ENCODE measurements at regions not wholly inside any gene's neighbourhood (a gene's known extent, or its start where the extent isn't known, plus 50 kb on each side); places are given as distances from the start of the nearest gene placed in this dataset.

DNA sequence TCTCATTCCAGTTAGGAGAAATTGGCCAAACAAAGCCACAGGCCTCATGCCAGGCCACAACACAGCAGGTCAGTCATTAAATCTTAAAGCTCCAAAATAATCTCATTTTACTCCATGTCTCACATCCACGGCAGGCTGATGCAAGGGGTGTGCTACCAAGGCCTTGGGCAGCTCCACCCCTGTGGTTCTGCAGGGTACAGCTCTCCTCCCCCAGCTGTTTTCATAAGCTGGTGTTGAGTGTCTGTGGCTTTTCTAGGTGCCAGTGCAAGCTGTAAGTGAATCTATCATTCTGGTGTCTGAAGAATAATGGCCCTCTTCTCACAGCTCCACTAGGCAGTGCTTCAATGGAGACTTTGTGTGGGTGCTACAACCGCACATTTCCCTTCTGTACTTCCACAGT is 949.2 kb downstream of the TECRL start:
- Histone ChIP-seq H2AFZ (ENCODE audit: low read length) (0 out of 2 replicates have a peak overlapping the region, but pooled peaks have one; percentile 24), H3K79me2 (ENCODE audit: low read length) (no peaks in the 10 kb centered on the region), H3K9ac (ENCODE audit: low read length) (no peak overlapping the region), H4K20me1 (ENCODE audit: insufficient read depth, low read length) (no peaks in the 10 kb centered on the region), H3K9me3 (replicated peaks; ENCODE audit: insufficient read depth, low read length) (no peaks in the 10 kb centered on the region), H3K36me3 (replicated peaks; ENCODE audit: insufficient read depth, low read length) (no peaks in the 10 kb centered on the region), H3K4me1 (ENCODE audit: low read length) (peaks cover 5% of the 10 kb centered on the region; the same call in 1 of the 2 replicates), H3K4me2 (ENCODE audit: low read depth, low read length) (no peak overlapping the region), H3K27me3 (replicated peaks; ENCODE audit: insufficient read depth, low read length) (no peaks in the 10 kb centered on the region), H3K27ac (ENCODE audit: low read length) (peak overlapping the region; percentile 19; the same call in 1 of the 2 replicates), H3K9me2 (replicated peaks; ENCODE audit: insufficient read depth, low read length) (no peaks in the 10 kb centered on the region), H3F3A (ENCODE audit: insufficient read depth, low read length) (no peaks in the 10 kb centered on the region), H3K4me3 (ENCODE audit: low read length) (no peak overlapping the region)
- TF ChIP-seq EZH2phosphoT487 (IDR thresholded peaks at IDR 0.05; ENCODE audit: low read length) = no peak
- no peak for TF ChIP-seq CTCF (IDR thresholded peaks at IDR 0.05; ENCODE audit: low read length)
- TF ChIP-seq EZH2 (optimal IDR thresholded peaks at IDR 0.05; ENCODE audit: low read depth, low read length) = no peak
- DNase-seq = peak; percentile 25

GRCh38 chr4:63459329-63459728 is 949.9 kb downstream of the TECRL start:
- Histone ChIP-seq H3K4me1 (ENCODE audit: low read length) (peaks cover 5% of the 10 kb centered on the region; the same call in 1 of the 2 replicates), H3K79me2 (ENCODE audit: low read length) (no peaks in the 10 kb centered on the region), H3K36me3 (replicated peaks; ENCODE audit: insufficient read depth, low read length) (no peaks in the 10 kb centered on the region), H3K9me2 (replicated peaks; ENCODE audit: insufficient read depth, low read length) (no peaks in the 10 kb centered on the region), H4K20me1 (ENCODE audit: insufficient read depth, low read length) (no peaks in the 10 kb centered on the region), H3K9me3 (replicated peaks; ENCODE audit: insufficient read depth, low read length) (no peaks in the 10 kb centered on the region), H3K27ac (ENCODE audit: low read length) (peak overlapping the region; percentile 19; the same call in 1 of the 2 replicates), H3K9ac (ENCODE audit: low read length) (no peak overlapping the region), H3K4me2 (ENCODE audit: low read depth, low read length) (peak overlapping the region; percentile 0; the same call in 1 of the 2 replicates), H3K27me3 (replicated peaks; ENCODE audit: insufficient read depth, low read length) (no peaks in the 10 kb centered on the region), H2AFZ (ENCODE audit: low read length) (no peak overlapping the region), H3F3A (ENCODE audit: insufficient read depth, low read length) (no peaks in the 10 kb centered on the region), H3K4me3 (ENCODE audit: low read length) (no peak overlapping the region)
- peak; percentile 33 for DNase-seq
- TF ChIP-seq CTCF (IDR thresholded peaks at IDR 0.05; ENCODE audit: low read length) = no peak
- no peak for TF ChIP-seq EZH2phosphoT487 (IDR thresholded peaks at IDR 0.05; ENCODE audit: low read length)
- no peak for TF ChIP-seq EZH2 (optimal IDR thresholded peaks at IDR 0.05; ENCODE audit: low read depth, low read length)

DNA sequence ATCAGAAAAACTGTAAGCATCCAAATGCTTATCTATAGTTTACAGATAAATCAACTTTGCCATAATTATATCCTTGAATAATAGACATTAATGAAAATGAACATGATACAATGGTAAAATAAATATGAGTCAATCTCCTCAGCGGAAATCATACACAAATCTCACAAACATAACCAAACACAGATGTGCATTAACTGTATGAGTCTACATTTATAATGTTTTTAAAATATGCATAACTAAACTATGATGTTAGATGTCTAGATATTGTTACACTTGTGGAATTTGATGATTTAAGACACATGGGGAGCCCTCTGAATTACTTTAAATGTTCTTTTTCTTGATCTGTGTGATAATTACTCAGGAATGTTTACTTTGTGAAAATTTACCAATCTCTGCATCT is 951.2 kb downstream of the TECRL start:
- TF ChIP-seq EZH2phosphoT487 (IDR thresholded peaks at IDR 0.05; ENCODE audit: low read length) (no peak), EZH2 (optimal IDR thresholded peaks at IDR 0.05; ENCODE audit: low read depth, low read length) (no peak), CTCF (IDR thresholded peaks at IDR 0.05; ENCODE audit: low read length) (no peak)
- no peak for DNase-seq

More for the DNA sequence above, 951.2 kb downstream of the TECRL start:
- Histone ChIP-seq H2AFZ (ENCODE audit: low read length) (no peak overlapping the region), H3K9ac (ENCODE audit: low read length) (no peak overlapping the region), H3K27me3 (replicated peaks; ENCODE audit: insufficient read depth, low read length) (no peaks in the 10 kb centered on the region), H3K79me2 (ENCODE audit: low read length) (no peaks in the 10 kb centered on the region), H3K4me3 (ENCODE audit: low read length) (no peak overlapping the region), H3K36me3 (replicated peaks; ENCODE audit: insufficient read depth, low read length) (no peaks in the 10 kb centered on the region), H3K9me3 (replicated peaks; ENCODE audit: insufficient read depth, low read length) (no peaks in the 10 kb centered on the region), H3K9me2 (replicated peaks; ENCODE audit: insufficient read depth, low read length) (no peaks in the 10 kb centered on the region), H3F3A (ENCODE audit: insufficient read depth, low read length) (no peaks in the 10 kb centered on the region), H3K4me2 (ENCODE audit: low read depth, low read length) (no peak overlapping the region), H3K4me1 (ENCODE audit: low read length) (peaks cover 5% of the 10 kb centered on the region; the same call in 1 of the 2 replicates), H3K27ac (ENCODE audit: low read length) (no peak overlapping the region), H4K20me1 (ENCODE audit: insufficient read depth, low read length) (no peaks in the 10 kb centered on the region)
